ENCODE measurements at regions not wholly inside any gene's neighbourhood (a gene's known extent, or its start where the extent isn't known, plus 50 kb on each side); places are given as distances from the start of the nearest gene placed in this dataset.
"Not testable (repeated sequence)": the region's sequence is repeated elsewhere in the genome, so short reads cannot be mapped to it uniquely, and the experiment has no call there.

DNA sequence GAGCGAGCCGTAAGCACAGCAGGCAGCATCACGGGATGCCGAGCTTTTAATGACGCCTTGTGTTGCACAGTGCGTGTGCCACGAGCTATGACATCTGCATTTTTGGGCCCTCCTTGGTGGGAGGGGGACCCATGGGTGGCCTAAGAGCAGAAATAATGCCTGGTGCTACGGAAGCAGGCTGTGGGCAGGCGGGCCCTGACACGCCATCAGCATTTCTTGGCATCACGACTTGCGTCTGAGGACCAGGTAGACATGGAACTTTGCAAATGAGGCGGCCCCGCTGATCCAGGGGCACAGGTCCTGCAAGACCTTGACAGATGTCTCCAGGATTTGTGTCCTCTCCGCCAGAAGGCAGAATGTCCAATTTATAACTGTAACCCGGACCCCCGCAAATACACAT lies 117.8 kb upstream of the RNF32 start:
- Histone ChIP-seq H2BK120ac (ENCODE audit: low read depth, low read length) (no peak overlapping the region), H2AK5ac (ENCODE audit: low read length, severe bottlenecking) (no peak overlapping the region), H3K18ac (ENCODE audit: low read depth in 1 of 2, low read length in 2 of 2) (no peak overlapping the region), H3K14ac (ENCODE audit: low read length in 2 of 2) (no peak overlapping the region), H2AFZ (ENCODE audit: low read depth, low read length) (no peak overlapping the region), H3K27ac (ENCODE audit: low read length, poor library complexity, severe bottlenecking) (no peak overlapping the region), H3K36me3 (ENCODE audit: control insufficient read depth in 1 of 2, insufficient read depth in 2 of 2, low read depth in 1 of 2, low read length in 2 of 2) (no peaks in the 10 kb centered on the region), H2BK12ac (ENCODE audit: low read length in 2 of 2) (no peak overlapping the region), H3K4me1 (ENCODE audit: control insufficient read depth, insufficient read depth, low read depth, low read length) (no peaks in the 10 kb centered on the region), H3K27me3 (ENCODE audit: control insufficient read depth in 1 of 2, insufficient read depth in 1 of 2, low read length in 2 of 2) (no peaks in the 10 kb centered on the region), H3K4me3 (ENCODE audit: insufficient read depth in 1 of 2, low read depth in 1 of 2, low read length in 2 of 2) (no peak overlapping the region), H4K91ac (ENCODE audit: low read length) (peak overlapping the region; percentile 3), H4K8ac (ENCODE audit: low read length) (no peak overlapping the region), H3K79me1 (replicated peaks; ENCODE audit: low read length, poor library complexity, severe bottlenecking) (no peaks in the 10 kb centered on the region), H2BK15ac (ENCODE audit: low read depth, poor library complexity, severe bottlenecking) (no peak overlapping the region), H3K4ac (ENCODE audit: low read depth in 1 of 2, low read length in 2 of 2) (no peak overlapping the region), H3K9ac (ENCODE audit: low read length) (no peak overlapping the region), H2BK5ac (ENCODE audit: low read depth, low read length, poor library complexity, severe bottlenecking) (no peak overlapping the region), H3K9me3 (ENCODE audit: control insufficient read depth, low read length) (peaks cover 3% of the 10 kb centered on the region), H3K23ac (ENCODE audit: low read length in 2 of 2) (no peak overlapping the region), H3K4me2 (ENCODE audit: low read length, poor library complexity, severe bottlenecking) (no peak overlapping the region)
- no peak for DNase-seq
- WGBS: 91% methylated on average over 17 of the region's 17 CpGs

DNA sequence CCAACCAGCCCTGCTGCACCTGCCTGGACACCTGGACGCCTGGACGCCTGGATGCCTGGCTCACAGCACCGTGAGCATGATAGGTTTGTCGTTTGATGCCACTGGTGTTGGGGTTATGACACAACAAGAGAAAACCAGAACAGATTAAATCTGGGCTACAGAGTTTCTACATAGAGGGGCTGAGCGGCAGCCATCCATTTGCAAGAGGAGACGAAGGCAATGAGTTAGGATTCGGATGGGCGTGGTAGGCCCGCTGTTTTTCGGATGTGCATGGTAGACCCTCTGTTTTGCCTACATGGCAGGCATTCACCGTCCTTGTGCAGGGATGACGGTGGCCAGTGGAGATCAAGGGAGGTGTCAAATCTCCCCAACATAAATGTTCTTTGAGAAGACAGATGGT lies 121.5 kb upstream of the RNF32 start:
- no peak overlapping the region for H3K4me3 ChIP-seq (ENCODE audit: insufficient read depth in 1 of 2, low read depth in 1 of 2, low read length in 2 of 2)
- no peaks in the 10 kb centered on the region for H3K27me3 ChIP-seq (ENCODE audit: control insufficient read depth in 1 of 2, insufficient read depth in 1 of 2, low read length in 2 of 2)
- no peak overlapping the region for H2BK5ac ChIP-seq (ENCODE audit: low read depth, low read length, poor library complexity, severe bottlenecking)
- H3K27ac ChIP-seq (ENCODE audit: low read length, poor library complexity, severe bottlenecking): no peak overlapping the region
- H2BK15ac ChIP-seq (ENCODE audit: low read depth, poor library complexity, severe bottlenecking): no peak overlapping the region
- H3K4ac ChIP-seq (ENCODE audit: low read depth in 1 of 2, low read length in 2 of 2): no peak overlapping the region
- H2BK120ac ChIP-seq (ENCODE audit: low read depth, low read length): no peak overlapping the region
- H3K36me3 ChIP-seq (ENCODE audit: control insufficient read depth in 1 of 2, insufficient read depth in 2 of 2, low read depth in 1 of 2, low read length in 2 of 2): no peaks in the 10 kb centered on the region
- H3K18ac ChIP-seq (ENCODE audit: low read depth in 1 of 2, low read length in 2 of 2): no peak overlapping the region
- H2BK12ac ChIP-seq (ENCODE audit: low read length in 2 of 2): no peak overlapping the region
- no peak overlapping the region for H2AFZ ChIP-seq (ENCODE audit: low read depth, low read length)
- peaks cover 7% of the 10 kb centered on the region for H3K9me3 ChIP-seq (ENCODE audit: control insufficient read depth, low read length)
- WGBS: 86% methylated on average over 12 of the region's 12 CpGs
- H3K9ac ChIP-seq (ENCODE audit: low read length): no peak overlapping the region
- no peak overlapping the region for H3K4me2 ChIP-seq (ENCODE audit: low read length, poor library complexity, severe bottlenecking)
- H4K8ac ChIP-seq (ENCODE audit: low read length): no peak overlapping the region
- H3K4me1 ChIP-seq (ENCODE audit: control insufficient read depth, insufficient read depth, low read depth, low read length): no peaks in the 10 kb centered on the region
- no peaks in the 10 kb centered on the region for H3K79me1 ChIP-seq (replicated peaks; ENCODE audit: low read length, poor library complexity, severe bottlenecking)
- no peak overlapping the region for H2AK5ac ChIP-seq (ENCODE audit: low read length, severe bottlenecking)
- DNase-seq: no peak
- H4K91ac ChIP-seq (ENCODE audit: low read length): no peak overlapping the region
- no peak overlapping the region for H3K14ac ChIP-seq (ENCODE audit: low read length in 2 of 2)
- no peak overlapping the region for H3K23ac ChIP-seq (ENCODE audit: low read length in 2 of 2)

DNA sequence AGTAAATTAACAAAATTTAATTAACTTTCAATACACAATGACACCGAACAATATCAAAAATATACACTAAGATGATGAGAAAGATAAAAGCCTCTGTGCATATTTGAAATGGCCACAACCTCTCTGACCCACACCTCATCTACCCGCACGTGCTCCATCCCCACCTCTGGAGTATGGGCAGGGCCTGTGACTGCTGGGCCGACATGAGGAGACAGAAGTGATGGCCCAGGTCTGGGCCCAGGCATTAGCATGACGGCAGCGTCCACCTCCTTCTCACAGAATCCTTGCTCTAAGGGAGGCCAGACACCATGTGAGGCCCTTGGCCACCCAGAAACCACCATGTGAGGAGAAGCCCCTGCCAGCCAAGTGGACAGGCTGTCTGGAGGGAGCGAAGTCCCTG lies 122.1 kb upstream of the RNF32 start:
- Histone ChIP-seq H2BK15ac (ENCODE audit: low read depth, poor library complexity, severe bottlenecking) (no peak overlapping the region), H3K14ac (ENCODE audit: low read length in 2 of 2) (no peak overlapping the region), H3K4ac (ENCODE audit: low read depth in 1 of 2, low read length in 2 of 2) (no peak overlapping the region), H3K23ac (ENCODE audit: low read length in 2 of 2) (no peak overlapping the region), H3K36me3 (ENCODE audit: control insufficient read depth in 1 of 2, insufficient read depth in 2 of 2, low read depth in 1 of 2, low read length in 2 of 2) (no peaks in the 10 kb centered on the region), H4K8ac (ENCODE audit: low read length) (no peak overlapping the region), H3K4me2 (ENCODE audit: low read length, poor library complexity, severe bottlenecking) (no peak overlapping the region), H2BK12ac (ENCODE audit: low read length in 2 of 2) (no peak overlapping the region), H2BK5ac (ENCODE audit: low read depth, low read length, poor library complexity, severe bottlenecking) (no peak overlapping the region), H3K9me3 (ENCODE audit: control insufficient read depth, low read length) (peaks cover 13% of the 10 kb centered on the region), H3K27ac (ENCODE audit: low read length, poor library complexity, severe bottlenecking) (no peak overlapping the region), H4K91ac (ENCODE audit: low read length) (no peak overlapping the region), H2AFZ (ENCODE audit: low read depth, low read length) (no peak overlapping the region), H3K4me3 (ENCODE audit: insufficient read depth in 1 of 2, low read depth in 1 of 2, low read length in 2 of 2) (no peak overlapping the region), H2AK5ac (ENCODE audit: low read length, severe bottlenecking) (no peak overlapping the region), H3K4me1 (ENCODE audit: control insufficient read depth, insufficient read depth, low read depth, low read length) (no peaks in the 10 kb centered on the region), H3K9ac (ENCODE audit: low read length) (no peak overlapping the region), H3K27me3 (ENCODE audit: control insufficient read depth in 1 of 2, insufficient read depth in 1 of 2, low read length in 2 of 2) (no peaks in the 10 kb centered on the region), H3K18ac (ENCODE audit: low read depth in 1 of 2, low read length in 2 of 2) (no peak overlapping the region), H2BK120ac (ENCODE audit: low read depth, low read length) (no peak overlapping the region), H3K79me1 (replicated peaks; ENCODE audit: low read length, poor library complexity, severe bottlenecking) (no peaks in the 10 kb centered on the region)
- WGBS: 81% methylated on average over 7 of the region's 7 CpGs
- DNase-seq: no peak

DNA sequence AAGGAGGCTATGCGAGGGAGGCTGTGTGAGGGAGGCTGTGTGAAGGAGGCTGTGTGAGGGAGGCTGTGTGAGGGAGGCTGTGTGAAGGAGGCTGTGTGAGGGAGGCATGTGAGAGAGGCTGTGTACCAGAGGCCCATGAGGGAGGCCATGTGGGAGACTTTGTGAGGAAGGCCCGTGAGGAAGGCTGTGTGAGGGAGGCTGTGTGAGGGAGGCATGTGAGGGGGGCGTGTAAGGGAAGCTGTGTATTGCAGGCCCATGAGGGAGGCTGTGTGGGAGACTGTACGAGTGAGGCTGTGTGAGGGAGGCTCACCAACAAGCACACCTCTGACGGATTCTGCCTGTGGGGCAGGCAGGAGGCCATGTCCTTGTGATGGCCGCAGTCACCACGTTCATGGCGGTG lies 122.7 kb upstream of the RNF32 start:
- peak overlapping the region; percentile 62 for H4K91ac ChIP-seq (ENCODE audit: low read length)
- H3K23ac ChIP-seq (ENCODE audit: low read length in 2 of 2); DNase-seq; H3K9ac ChIP-seq (ENCODE audit: low read length); H3K18ac ChIP-seq (ENCODE audit: low read depth in 1 of 2, low read length in 2 of 2); H3K14ac ChIP-seq (ENCODE audit: low read length in 2 of 2); H2AK5ac ChIP-seq (ENCODE audit: low read length, severe bottlenecking); H2BK12ac ChIP-seq (ENCODE audit: low read length in 2 of 2); H3K27ac ChIP-seq (ENCODE audit: low read length, poor library complexity, severe bottlenecking); H2BK15ac ChIP-seq (ENCODE audit: low read depth, poor library complexity, severe bottlenecking); H3K79me1 ChIP-seq (replicated peaks; ENCODE audit: low read length, poor library complexity, severe bottlenecking); H2BK120ac ChIP-seq (ENCODE audit: low read depth, low read length); H2BK5ac ChIP-seq (ENCODE audit: low read depth, low read length, poor library complexity, severe bottlenecking); H3K4ac ChIP-seq (ENCODE audit: low read depth in 1 of 2, low read length in 2 of 2); H3K27me3 ChIP-seq (ENCODE audit: control insufficient read depth in 1 of 2, insufficient read depth in 1 of 2, low read length in 2 of 2); H4K8ac ChIP-seq (ENCODE audit: low read length); H3K36me3 ChIP-seq (ENCODE audit: control insufficient read depth in 1 of 2, insufficient read depth in 2 of 2, low read depth in 1 of 2, low read length in 2 of 2); H2AFZ ChIP-seq (ENCODE audit: low read depth, low read length); H3K4me1 ChIP-seq (ENCODE audit: control insufficient read depth, insufficient read depth, low read depth, low read length); H3K4me2 ChIP-seq (ENCODE audit: low read length, poor library complexity, severe bottlenecking): not testable (repeated sequence)
- H3K4me3 ChIP-seq (ENCODE audit: insufficient read depth in 1 of 2, low read depth in 1 of 2, low read length in 2 of 2): peak overlapping the region in 1 of 2 experiments; percentile 33
- peaks cover 13% of the 10 kb centered on the region for H3K9me3 ChIP-seq (ENCODE audit: control insufficient read depth, low read length)
- 70% methylated on average over 3 of the region's 8 CpGs for WGBS

All from mesenchymal stem cell (in vitro differentiated cells and primary cell).